SK-N-MC (cell line): ENCODE measurements at regions not wholly inside any gene's neighbourhood (a gene's known extent, or its start where the extent isn't known, plus 50 kb on each side); places are given as distances from the start of the nearest gene placed in this dataset.
A peak's percentile ranks its signal among the peaks of the same experiment; 100 is the strongest.

Source experiments
- DNase-seq: peaks from one replicate; pipeline ENCODE4 v3.0.0-alpha.2; 2011; ENCODE audit warnings: low read depth, low spot score
- H3K27ac ChIP-seq: fragments of 200-600 bp; sonication (generic); 2 replicates; pipeline ENCODE4 v1.5.1; 2016; ENCODE audit warnings: mixed run types
- H3K36me3 ChIP-seq: fragments of 200-600 bp; sonication (generic); 2 replicates; pipeline ENCODE4 v1.6.1; 2017; ENCODE audit warnings: antibody characterized with exemption, low read length, mixed read lengths; ENCODE audit not compliant: insufficient read depth
- H3K4me3 ChIP-seq: fragments of 200-600 bp; sonication (generic); 2 replicates; pipeline ENCODE4 v1.5.1; 2016
- H3K9ac ChIP-seq: fragments of 200-600 bp; sonication (generic); 2 replicates; pipeline ENCODE4 v1.8.0; 2017; ENCODE audit warnings: mixed run types, mixed read lengths; ENCODE audit not compliant: insufficient read length
- H3K9me3 ChIP-seq: fragments of 200-600 bp; sonication (generic); 2 replicates; pipeline ENCODE4 v1.6.1; 2017; ENCODE audit warnings: low read depth, mild to moderate bottlenecking, antibody characterized with exemption, low read length, moderate library complexity, mixed read lengths
- EZH2 ChIP-seq: fragments of 200-600 bp; sonication (generic); IDR thresholded peaks from one replicate; pipeline ENCODE4 v1.6.1; 2017; ENCODE audit warnings: antibody characterized with exemption
- FOXP2 ChIP-seq: optimal IDR thresholded peaks from 2 replicates; pipeline ENCODE3; 2011; ENCODE audit warnings: mild to moderate bottlenecking, moderate library complexity; ENCODE audit not compliant: insufficient read depth; ENCODE audit errors: extremely low read length, control extremely low read depth
- POLR2AphosphoS5 ChIP-seq: IDR thresholded peaks from 2 replicates; pipeline ENCODE4 v1.6.1; 2012; ENCODE audit warnings: mild to moderate bottlenecking, low read depth, low read length, borderline replicate concordance

DNA sequence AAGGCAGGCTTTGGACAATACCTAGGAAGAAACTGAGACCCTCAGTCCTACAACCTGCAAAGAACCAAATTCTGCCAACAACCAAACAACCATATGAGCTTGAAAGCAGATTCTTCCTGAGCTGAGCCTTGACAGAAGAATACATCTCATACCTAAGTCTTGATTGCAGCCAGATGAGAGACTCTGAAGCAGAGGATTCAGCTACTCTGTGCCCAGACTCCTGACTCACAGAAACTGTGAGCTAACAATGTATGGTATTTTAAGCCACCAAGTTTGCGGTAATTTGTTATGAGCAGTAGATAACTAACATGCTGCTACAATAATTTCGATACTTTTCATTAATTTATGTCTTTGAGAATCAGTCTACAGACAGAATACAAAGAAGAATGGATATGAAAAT, 325.1 kb upstream of the CBLB start:
- Histone ChIP-seq H3K27ac (no peak overlapping the region), H3K4me3 (no peak overlapping the region), H3K9ac (no peak overlapping the region), H3K36me3 (no peaks in the 10 kb centered on the region), H3K9me3 (no peaks in the 10 kb centered on the region)
- TF ChIP-seq FOXP2 (no peak), POLR2AphosphoS5 (no peak), EZH2 (no peak)
- no peak for DNase-seq

DNA sequence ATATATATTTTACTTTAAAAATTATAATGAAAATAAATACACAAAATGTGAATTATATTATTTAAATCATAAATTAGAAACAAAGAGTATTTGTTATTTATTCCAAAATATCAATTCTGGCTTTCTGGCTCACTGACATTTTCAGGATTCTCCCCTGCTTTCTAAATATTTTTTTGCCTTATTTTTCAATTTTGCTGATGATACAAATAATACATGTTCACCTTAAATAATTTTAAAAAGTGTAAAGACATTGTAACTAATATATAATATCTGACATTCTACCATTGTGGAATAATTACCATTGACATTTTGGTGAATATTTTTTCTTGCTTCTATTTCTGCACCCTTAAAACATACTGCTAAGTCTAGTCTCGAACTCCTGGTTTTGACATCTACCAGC, 325.9 kb upstream of the CBLB start:
- Histone ChIP-seq H3K27ac (no peak overlapping the region), H3K9me3 (no peaks in the 10 kb centered on the region), H3K36me3 (no peaks in the 10 kb centered on the region), H3K9ac (no peak overlapping the region), H3K4me3 (no peak overlapping the region)
- DNase-seq: no peak
- TF ChIP-seq FOXP2 (no peak), POLR2AphosphoS5 (no peak), EZH2 (no peak)

DNA sequence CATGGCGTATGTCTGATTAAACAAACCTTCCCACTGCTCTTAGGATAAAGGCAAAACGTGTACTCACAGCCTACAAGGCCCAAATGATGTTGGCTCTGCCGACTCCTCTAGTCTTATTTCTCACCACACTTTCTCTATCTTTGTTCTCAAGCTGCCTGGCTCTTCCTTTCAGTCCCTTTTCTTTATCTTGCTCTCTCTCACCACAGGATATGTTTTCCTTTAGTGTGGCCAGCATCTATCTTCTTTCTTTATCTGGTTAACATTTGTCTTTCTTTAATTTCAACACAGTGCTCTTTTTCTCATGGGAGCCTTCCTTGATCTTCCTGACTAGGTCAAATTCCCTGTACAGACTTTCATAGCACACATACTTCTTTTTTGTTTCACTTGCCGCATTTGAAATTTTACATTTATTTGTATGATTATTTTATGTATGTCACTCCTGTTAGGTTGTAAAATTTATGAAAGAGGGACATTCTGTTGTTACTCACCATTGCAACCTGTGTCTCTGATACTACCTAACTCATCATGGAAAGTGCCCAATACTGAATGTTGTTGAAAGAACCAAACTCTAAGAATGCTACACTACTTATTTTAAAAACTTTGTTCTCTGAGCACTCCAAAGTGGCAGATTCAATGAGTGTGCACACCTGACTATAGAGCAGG, 328.9 kb upstream of the CBLB start:
- H3K9ac ChIP-seq: no peak overlapping the region
- H3K27ac ChIP-seq: no peak overlapping the region
- no peaks in the 10 kb centered on the region for H3K36me3 ChIP-seq
- H3K4me3 ChIP-seq: no peak overlapping the region
- no peak for DNase-seq
- TF ChIP-seq POLR2AphosphoS5 (no peak), EZH2 (no peak), FOXP2 (no peak)
- H3K9me3 ChIP-seq: no peaks in the 10 kb centered on the region

DNA sequence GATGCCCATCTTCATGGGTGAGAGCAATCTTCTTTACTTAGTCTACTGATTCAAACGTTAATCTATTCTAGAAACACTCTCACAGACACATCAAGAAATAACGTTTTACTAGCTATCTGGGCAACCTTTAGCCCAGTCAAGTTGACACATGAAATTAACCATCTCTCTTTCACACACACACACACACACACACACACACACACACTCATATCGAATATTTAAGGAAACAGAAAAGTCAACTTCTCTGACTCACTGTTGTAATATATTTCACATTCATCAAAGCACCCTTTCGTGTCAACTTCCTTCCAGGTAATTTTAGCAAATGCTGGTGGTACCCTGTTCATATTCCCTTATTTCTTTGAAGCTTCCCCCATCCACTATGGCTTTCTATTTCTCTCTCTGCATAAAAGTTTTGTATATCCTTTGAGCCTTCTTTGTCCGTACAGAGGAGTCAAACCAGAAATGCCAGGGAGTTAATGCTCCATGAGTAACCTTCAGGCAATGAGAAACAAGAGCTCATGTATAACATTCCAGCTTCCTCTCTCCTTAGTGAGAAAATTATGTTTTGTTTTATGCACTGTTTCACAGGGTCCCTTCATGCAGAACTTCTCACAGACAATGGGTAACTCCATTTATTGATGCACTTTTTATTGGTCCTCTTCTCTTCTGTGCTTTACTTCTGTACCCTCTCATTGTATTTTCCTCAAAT, 335.5 kb upstream of the CBLB start:
- Histone ChIP-seq H3K4me3 (no peak overlapping the region), H3K27ac (no peak overlapping the region), H3K9ac (no peak overlapping the region), H3K36me3 (no peaks in the 10 kb centered on the region), H3K9me3 (no peaks in the 10 kb centered on the region)
- DNase-seq: no peak
- TF ChIP-seq FOXP2 (no peak), POLR2AphosphoS5 (no peak), EZH2 (no peak)

DNA sequence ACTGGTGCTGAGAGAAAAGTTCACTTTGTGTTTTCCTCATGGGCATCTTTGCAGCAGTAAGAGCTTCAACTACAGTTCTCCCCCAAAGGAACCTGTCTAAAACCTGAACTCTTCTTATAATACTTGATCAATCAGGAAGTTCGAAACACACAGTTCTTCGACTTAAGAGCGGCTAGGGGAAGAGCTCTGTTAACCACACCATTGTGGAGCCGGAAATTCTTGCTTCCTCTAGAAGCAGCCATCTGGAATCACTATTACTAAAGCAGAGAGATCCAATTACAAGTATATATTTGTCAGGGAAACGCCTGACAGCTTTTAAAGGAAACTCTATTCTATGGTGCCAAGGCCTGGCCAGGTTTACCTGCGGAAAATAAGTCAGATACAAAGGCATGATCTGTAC, 337.3 kb upstream of the CBLB start:
- DNase-seq: peak; percentile 84
- Histone ChIP-seq H3K27ac (no peak overlapping the region), H3K9me3 (no peaks in the 10 kb centered on the region), H3K9ac (no peak overlapping the region), H3K4me3 (peak overlapping the region; percentile 53), H3K36me3 (no peaks in the 10 kb centered on the region)
- no peak for TF ChIP-seq FOXP2
- peak; percentile 36; the same call in 1 of the 2 replicates for TF ChIP-seq POLR2AphosphoS5

DNA sequence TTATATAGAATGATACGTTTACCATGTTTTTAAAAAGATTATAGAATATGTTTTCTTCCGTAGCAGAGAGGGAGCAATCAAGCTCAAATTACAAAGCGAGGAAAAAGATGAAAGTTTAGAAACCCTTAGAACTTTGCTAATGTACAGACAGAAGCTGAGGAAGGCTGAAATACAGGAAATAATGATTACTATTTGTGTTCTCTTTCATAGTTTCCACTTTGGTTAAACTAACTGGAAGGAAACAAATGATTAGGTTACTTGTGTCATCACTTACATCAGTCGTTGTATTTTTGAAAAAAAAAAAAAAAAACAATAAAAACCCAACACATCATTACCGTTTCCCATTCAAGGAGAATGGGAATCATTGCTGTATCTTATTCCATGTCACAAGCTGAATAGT, 337.8 kb upstream of the CBLB start:
- H3K9me3 ChIP-seq: no peaks in the 10 kb centered on the region
- no peak for DNase-seq
- TF ChIP-seq POLR2AphosphoS5: no peak
- no peak for TF ChIP-seq EZH2
- no peak for TF ChIP-seq FOXP2

DNA sequence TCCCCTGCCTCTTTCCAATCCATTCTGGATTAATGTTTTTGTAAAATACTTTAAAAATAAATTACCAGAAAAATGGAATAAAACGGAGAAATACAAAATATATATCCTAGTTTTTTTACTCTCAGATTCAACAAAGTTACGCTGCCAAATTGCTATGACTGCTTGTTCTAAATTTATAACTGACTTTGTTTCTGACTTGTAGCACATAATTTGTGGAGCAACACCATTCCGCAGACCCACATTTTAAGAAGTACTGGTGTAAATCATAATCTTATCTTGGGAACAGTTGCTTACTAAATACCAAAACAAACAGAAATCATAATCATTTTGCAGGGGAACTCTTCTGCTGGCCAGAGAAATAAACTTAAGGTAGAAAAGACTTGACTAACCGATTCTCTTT, 339.4 kb upstream of the CBLB start:
- TF ChIP-seq EZH2: no peak
- no peaks in the 10 kb centered on the region for H3K9me3 ChIP-seq
- no peak overlapping the region for H3K27ac ChIP-seq
- H3K9ac ChIP-seq: no peak overlapping the region
- no peak for DNase-seq
- no peak overlapping the region for H3K4me3 ChIP-seq
- H3K36me3 ChIP-seq: no peaks in the 10 kb centered on the region

More for the DNA sequence above, 337.8 kb upstream of the CBLB start:
- H3K9ac ChIP-seq: no peak overlapping the region
- H3K36me3 ChIP-seq: no peaks in the 10 kb centered on the region
- peak overlapping the region; percentile 53 for H3K4me3 ChIP-seq
- H3K27ac ChIP-seq: no peak overlapping the region

DNA sequence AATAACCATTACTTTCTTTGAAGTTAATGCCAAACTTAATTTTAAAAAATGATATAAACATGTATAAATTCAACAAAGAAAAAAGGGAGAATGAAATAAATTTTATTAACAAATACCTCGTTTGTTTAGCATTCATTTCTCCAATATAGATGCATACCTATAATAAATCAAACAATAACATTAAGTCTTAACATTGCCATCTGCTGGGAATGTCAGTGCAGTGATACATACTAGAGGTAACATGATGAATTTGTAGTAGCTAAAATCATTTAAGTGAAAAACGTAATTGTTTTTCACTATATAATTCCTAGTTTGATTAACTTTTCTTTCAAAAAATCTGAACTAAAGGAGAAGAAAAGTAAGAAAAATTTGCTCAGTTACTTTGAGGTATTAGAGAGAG, 340.2 kb upstream of the CBLB start:
- H3K4me3 ChIP-seq: no peak overlapping the region
- H3K27ac ChIP-seq: no peak overlapping the region
- no peak for TF ChIP-seq EZH2
- no peak for TF ChIP-seq POLR2AphosphoS5
- no peak for TF ChIP-seq FOXP2
- no peaks in the 10 kb centered on the region for H3K36me3 ChIP-seq
- DNase-seq: no peak
- no peak overlapping the region for H3K9ac ChIP-seq
- H3K9me3 ChIP-seq: no peaks in the 10 kb centered on the region

DNA sequence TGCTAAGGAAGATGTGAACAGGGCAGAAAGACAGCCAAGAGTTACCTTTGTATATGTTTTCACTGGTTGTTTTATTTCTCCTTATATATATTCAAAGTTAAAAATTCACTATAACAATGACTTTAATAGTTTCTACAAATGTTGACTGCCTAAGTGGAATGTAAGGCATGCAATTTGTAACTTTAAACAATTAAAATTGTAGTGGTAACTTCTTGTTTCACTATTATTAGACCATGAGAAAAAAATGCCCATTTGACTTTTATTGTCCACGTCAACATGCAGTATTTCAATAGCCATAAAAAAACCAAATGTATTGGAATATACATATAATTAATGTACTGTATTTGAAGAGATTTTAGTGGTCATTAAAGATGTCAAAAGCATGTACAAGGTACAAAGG, 340.7 kb upstream of the CBLB start:
- Histone ChIP-seq H3K27ac (no peak overlapping the region), H3K4me3 (no peak overlapping the region), H3K36me3 (no peaks in the 10 kb centered on the region), H3K9ac (no peak overlapping the region), H3K9me3 (no peaks in the 10 kb centered on the region)
- DNase-seq: no peak
- TF ChIP-seq EZH2 (no peak), FOXP2 (no peak), POLR2AphosphoS5 (no peak)
